ENCODE measurements at regions not wholly inside any gene's neighbourhood (a gene's known extent, or its start where the extent isn't known, plus 50 kb on each side); places are given as distances from the start of the nearest gene placed in this dataset.

GRCh38 chr5:86337667-86338460 lies 279.9 kb upstream of the COX7C start:
- no peak overlapping the region for H2BK12ac ChIP-seq (ENCODE audit: low read depth, low read length)
- no peak overlapping the region for H2BK15ac ChIP-seq (ENCODE audit: low read length)
- H3K27me3 ChIP-seq (replicated peaks in 1 of 4; ENCODE audit: control insufficient read depth in 3 of 4, extremely low read depth in 1 of 4, insufficient read depth in 3 of 4, low read length in 3 of 4): no peaks in the 10 kb centered on the region
- no peak overlapping the region for H3K23ac ChIP-seq (ENCODE audit: insufficient read length)
- H2BK20ac ChIP-seq (ENCODE audit: low read length): no peak overlapping the region
- no peak overlapping the region; the same call in 1 of the 2 replicates for H2BK5ac ChIP-seq (ENCODE audit: low read depth, low read length)
- H3K9me3 ChIP-seq (ENCODE audit: insufficient read depth in 2 of 2, low read depth in 1 of 2, low read length in 1 of 2): no peaks in the 10 kb centered on the region
- DNase-seq (ENCODE audit: low read depth in 1 of 2, low spot score in 2 of 2) (peak in 1 of 2 experiments; percentile 51), FAIRE-seq (no peak)
- H3K79me1 ChIP-seq (ENCODE audit: low read depth, low read length): no peaks in the 10 kb centered on the region
- peak overlapping the region; percentile 40; the same call in 1 of the 2 replicates for H2AFZ ChIP-seq (ENCODE audit: low read length)
- no peak overlapping the region for H3K56ac ChIP-seq (replicated peaks; ENCODE audit: insufficient read length, low read depth, low read length)
- H3K36me3 ChIP-seq (ENCODE audit: control insufficient read depth in 2 of 4, insufficient read depth in 4 of 4, low read length in 3 of 4): no peaks in the 10 kb centered on the region; a peak in 1 of 8 replicates
- H4K8ac ChIP-seq (ENCODE audit: extremely low read depth, insufficient read depth, low read length): peak overlapping the region; percentile 68; the same call in 1 of the 2 replicates
- H4K5ac ChIP-seq (ENCODE audit: insufficient read length, low read depth, low read length): no peak overlapping the region
- H2AK5ac ChIP-seq (ENCODE audit: low read depth, low read length): no peak overlapping the region
- H3K79me2 ChIP-seq (ENCODE audit: control insufficient read depth in 1 of 2, insufficient read depth in 2 of 2, low read length in 2 of 2): no peaks in the 10 kb centered on the region
- no peak overlapping the region for H3K18ac ChIP-seq (ENCODE audit: extremely low read depth, low read length)
- H3K4ac ChIP-seq (replicated peaks; ENCODE audit: insufficient read length, low read depth, low read length): no peak overlapping the region
- ChIA-PET POLR2A (ENCODE audit: partially characterized antibody) (no interaction called here), CTCF (ENCODE audit: partially characterized antibody) (interaction anchor here (0.8 to 1.8 kb wide), 2 partner anchors 19 to 144 kb away, joined by 3 to 9 read pairs; no protein-coding TSS in a partner anchor)
- no peak overlapping the region for H3K27ac ChIP-seq (ENCODE audit: low read depth, low read length)
- H4K91ac ChIP-seq (replicated peaks; ENCODE audit: insufficient read length, low read length): no peak overlapping the region
- no peak overlapping the region for H2BK120ac ChIP-seq (replicated peaks; ENCODE audit: low read depth, low read length)
- H3K4me1 ChIP-seq (replicated peaks in 1 of 4; ENCODE audit: control insufficient read depth in 3 of 4, insufficient read depth in 4 of 4, low read length in 3 of 4): no peaks in the 10 kb centered on the region
- no peak overlapping the region for H3K4me3 ChIP-seq (ENCODE audit: extremely low read depth in 1 of 4, insufficient read depth in 2 of 4, low read depth in 3 of 4, low read length in 4 of 4)
- 92% methylated on average over 10 of the region's 10 CpGs; no CpG with 5 or more reads in 1 of the 2 experiments for WGBS, 2 experiments (ENCODE audit: extremely low coverage in 1 of 2, insufficient coverage in 1 of 2, insufficient read length in 1 of 2, insufficient replicate concordance in 2 of 2, low coverage in 1 of 2, low lambda C conversion rate in 2 of 2, missing lambda C conversion rate in 1 of 2)
- no peak overlapping the region for H3K4me2 ChIP-seq (ENCODE audit: insufficient read depth in 1 of 2, low read depth in 2 of 2, low read length in 2 of 2)
- H3K14ac ChIP-seq (ENCODE audit: insufficient read length): no peak overlapping the region
- TF ChIP-seq TCF12 (IDR thresholded peaks at IDR 0.05; ENCODE audit: low read depth, low read length) (no peak), BRCA1 (IDR thresholded peaks at IDR 0.05; ENCODE audit: low read depth, low read length) (no peak), RAD21 (IDR thresholded peaks at IDR 0.05 in 1 of 2, conservative IDR thresholded peaks at IDR 0.05 in 1 of 2; ENCODE audit: low read depth in 2 of 2, low read length in 2 of 2) (peak; percentile 43 to 63)
- TF ChIP-seq, protein P1, sequence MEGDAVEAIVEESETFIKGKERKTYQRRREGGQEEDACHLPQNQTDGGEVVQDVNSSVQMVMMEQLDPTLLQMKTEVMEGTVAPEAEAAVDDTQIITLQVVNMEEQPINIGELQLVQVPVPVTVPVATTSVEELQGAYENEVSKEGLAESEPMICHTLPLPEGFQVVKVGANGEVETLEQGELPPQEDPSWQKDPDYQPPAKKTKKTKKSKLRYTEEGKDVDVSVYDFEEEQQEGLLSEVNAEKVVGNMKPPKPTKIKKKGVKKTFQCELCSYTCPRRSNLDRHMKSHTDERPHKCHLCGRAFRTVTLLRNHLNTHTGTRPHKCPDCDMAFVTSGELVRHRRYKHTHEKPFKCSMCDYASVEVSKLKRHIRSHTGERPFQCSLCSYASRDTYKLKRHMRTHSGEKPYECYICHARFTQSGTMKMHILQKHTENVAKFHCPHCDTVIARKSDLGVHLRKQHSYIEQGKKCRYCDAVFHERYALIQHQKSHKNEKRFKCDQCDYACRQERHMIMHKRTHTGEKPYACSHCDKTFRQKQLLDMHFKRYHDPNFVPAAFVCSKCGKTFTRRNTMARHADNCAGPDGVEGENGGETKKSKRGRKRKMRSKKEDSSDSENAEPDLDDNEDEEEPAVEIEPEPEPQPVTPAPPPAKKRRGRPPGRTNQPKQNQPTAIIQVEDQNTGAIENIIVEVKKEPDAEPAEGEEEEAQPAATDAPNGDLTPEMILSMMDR (IDR thresholded peaks at IDR 0.05; ENCODE audit: control extremely low read depth in 1 of 3, insufficient read depth in 1 of 3, low read depth in 1 of 3, low read length in 3 of 3): peak; percentile 34 to 51 (median 51); a peak in 3 of 4 replicates
- no peaks in the 10 kb centered on the region for H4K20me1 ChIP-seq (replicated peaks in 1 of 2; ENCODE audit: control insufficient read depth in 1 of 2, insufficient read depth in 2 of 2, low read length in 2 of 2)
- H3K9ac ChIP-seq (replicated peaks in 1 of 4; ENCODE audit: extremely low read depth in 1 of 4, low read depth in 3 of 4, low read length in 3 of 4): no peak overlapping the region
- no peaks in the 10 kb centered on the region for H3K23me2 ChIP-seq (ENCODE audit: low read depth, low read length)

Data from H1 (cell line).